WI38 (cell line): ENCODE measurements at regions not wholly inside any gene's neighbourhood (a gene's known extent, or its start where the extent isn't known, plus 50 kb on each side); places are given as distances from the start of the nearest gene placed in this dataset.

Experiments
- H3K4me3 ChIP-seq: 2 replicates; pipeline ENCODE4 v1.5.1; 2011; ENCODE audit warnings: low read depth, mild to moderate bottlenecking, control low read depth, low read length
- CTCF ChIP-seq: IDR thresholded peaks from 2 replicates; pipeline ENCODE4 v1.5.1; 2012; ENCODE audit warnings: low read depth, mild to moderate bottlenecking, control low read depth, low read length

GRCh38 chr20:20897145-20897544 lies 184.7 kb upstream of the RALGAPA2 start:
- H3K4me3 ChIP-seq, result no peak overlapping the region
- TF ChIP-seq CTCF, result no peak

- H3K4me3 ChIP-seq, result no peak overlapping the region
- no peak for TF ChIP-seq CTCF
These were observed 184.2 kb upstream of the RALGAPA2 start for GRCh38 chr20:20896606-20897005.

GRCh38 chr20:20895537-20895936 lies 183.1 kb upstream of the RALGAPA2 start:
- no peak for TF ChIP-seq CTCF

GRCh38 chr20:20894753-20895152 lies 182.3 kb upstream of the RALGAPA2 start:
- no peak for TF ChIP-seq CTCF
- H3K4me3 ChIP-seq, result no peak overlapping the region

More at GRCh38 chr20:20895537-20895936, 183.1 kb upstream of the RALGAPA2 start:
- H3K4me3 ChIP-seq, result no peak overlapping the region

- no peak for TF ChIP-seq CTCF
- no peak overlapping the region for H3K4me3 ChIP-seq
These were observed 181.8 kb upstream of the RALGAPA2 start for GRCh38 chr20:20894280-20894679.

- TF ChIP-seq CTCF, result no peak
These were observed 179.9 kb upstream of the RALGAPA2 start for GRCh38 chr20:20892328-20892727.

GRCh38 chr20:20890751-20891150 lies 178.3 kb upstream of the RALGAPA2 start:
- H3K4me3 ChIP-seq, result no peak overlapping the region
- no peak for TF ChIP-seq CTCF

More at GRCh38 chr20:20892328-20892727, 179.9 kb upstream of the RALGAPA2 start:
- H3K4me3 ChIP-seq, result no peak overlapping the region
